ENCODE measurements at regions not wholly inside any gene's neighbourhood (a gene's known extent, or its start where the extent isn't known, plus 50 kb on each side); places are given as distances from the start of the nearest gene placed in this dataset.

GRCh38 chr14:62364161-62364560 lies 601.9 kb downstream of the SNAPC1 start:
- in situ Hi-C loops (cut with MboI; ENCODE audit: low sequenced_read_pairs) (no loop called here), intact Hi-C loops (cut with micrococcal nuclease) (no loop called here), dilution Hi-C loops (cut with HindIII; ENCODE audit: low sequenced_read_pairs, unreplicated experiment) (no loop called here)
- Histone ChIP-seq H2AK5ac (ENCODE audit: low read depth, low read length) (no peak overlapping the region), H2AK9ac (replicated peaks; ENCODE audit: low read depth, low read length, poor library complexity) (no peak overlapping the region), H4K20me1 (ENCODE audit: insufficient read depth, low read length) (no peaks in the 10 kb centered on the region), H3K18ac (ENCODE audit: low read depth, low read length) (no peak overlapping the region), H3K9me1 (ENCODE audit: insufficient read depth, low read length) (no peaks in the 10 kb centered on the region), H3K27me3 (ENCODE audit: control insufficient read depth, insufficient read depth, low read length) (no peaks in the 10 kb centered on the region), H3K9ac (ENCODE audit: low read depth, low read length) (no peak overlapping the region), H3K4me1 (ENCODE audit: control insufficient read depth, insufficient read depth, low read length) (no peaks in the 10 kb centered on the region), H4K91ac (ENCODE audit: insufficient read depth, low read depth, low read length) (no peak overlapping the region), H3K4me2 (ENCODE audit: low read depth, low read length) (no peak overlapping the region), H3K14ac (replicated peaks; ENCODE audit: low read depth, low read length) (no peak overlapping the region), H3K36me3 (ENCODE audit: control insufficient read depth, insufficient read depth, low read length) (no peaks in the 10 kb centered on the region), H4K8ac (ENCODE audit: low read depth in 2 of 2, low read length in 2 of 2) (no peak overlapping the region), H3K56ac (ENCODE audit: extremely low read depth, insufficient read depth, low read length) (no peak overlapping the region), H2BK15ac (ENCODE audit: low read depth, low read length) (no peak overlapping the region), H2BK20ac (ENCODE audit: low read depth, low read length) (no peak overlapping the region), H3K4me3 (ENCODE audit: insufficient read depth, low read depth, low read length) (no peak overlapping the region), H2BK120ac (ENCODE audit: low read depth, low read length) (no peak overlapping the region), H2AFZ (replicated peaks; ENCODE audit: low read length, poor library complexity) (no peak overlapping the region), H3K4ac (ENCODE audit: low read depth, low read length) (no peak overlapping the region), H3K23ac (ENCODE audit: low read depth, low read length) (no peak overlapping the region), H3K9me3 (ENCODE audit: control insufficient read depth, insufficient read depth, low read length) (no peaks in the 10 kb centered on the region), H2BK5ac (ENCODE audit: low read depth, low read length, poor library complexity, severe bottlenecking) (no peak overlapping the region), H3K79me1 (ENCODE audit: low read depth in 1 of 2, low read length in 2 of 2) (no peaks in the 10 kb centered on the region), H4K5ac (ENCODE audit: low read depth, low read length) (no peak overlapping the region), H3K27ac (ENCODE audit: insufficient read depth, low read length) (no peak overlapping the region)
- no peak for TF ChIP-seq ELK1 (IDR thresholded peaks at IDR 0.05; ENCODE audit: borderline replicate concordance, low read depth, low read length)
- no CpG with 5 or more reads among the region's 2 CpGs for WGBS, 2 experiments (ENCODE audit: extremely low coverage in 2 of 2, insufficient read length in 1 of 2)
- no peak for ATAC-seq (ENCODE audit: low read depth)
- ChIA-PET POLR2A (ENCODE audit: unreplicated experiment) (no interaction called here), CTCF (no interaction called here)
- no TSS peak for BruUV-seq (replicated peaks)
- no peak for DNase-seq

All from IMR-90 (cell line).